ENCODE measurements at regions not wholly inside any gene's neighbourhood (a gene's known extent, or its start where the extent isn't known, plus 50 kb on each side); places are given as distances from the start of the nearest gene placed in this dataset.

DNA sequence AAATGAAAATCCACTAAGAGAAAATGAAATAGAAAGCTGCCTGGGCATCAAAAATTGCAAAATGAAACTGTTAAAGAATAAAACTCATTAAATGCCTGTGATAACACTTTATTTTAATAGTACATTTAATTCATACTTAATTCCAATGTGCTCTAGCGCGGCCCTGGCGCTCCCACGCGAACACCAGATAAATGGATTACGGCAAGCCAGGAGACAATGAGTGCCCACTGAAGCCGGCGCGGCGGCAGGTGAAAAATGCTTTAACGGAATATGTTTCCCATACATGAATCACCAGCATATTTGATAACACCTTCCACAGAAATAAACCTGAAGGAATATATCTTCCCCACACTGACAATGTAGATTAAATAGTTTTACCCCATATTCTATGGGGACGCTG is 245.5 kb downstream of the RBFOX3 start:
- DNase-seq = no peak

DNA sequence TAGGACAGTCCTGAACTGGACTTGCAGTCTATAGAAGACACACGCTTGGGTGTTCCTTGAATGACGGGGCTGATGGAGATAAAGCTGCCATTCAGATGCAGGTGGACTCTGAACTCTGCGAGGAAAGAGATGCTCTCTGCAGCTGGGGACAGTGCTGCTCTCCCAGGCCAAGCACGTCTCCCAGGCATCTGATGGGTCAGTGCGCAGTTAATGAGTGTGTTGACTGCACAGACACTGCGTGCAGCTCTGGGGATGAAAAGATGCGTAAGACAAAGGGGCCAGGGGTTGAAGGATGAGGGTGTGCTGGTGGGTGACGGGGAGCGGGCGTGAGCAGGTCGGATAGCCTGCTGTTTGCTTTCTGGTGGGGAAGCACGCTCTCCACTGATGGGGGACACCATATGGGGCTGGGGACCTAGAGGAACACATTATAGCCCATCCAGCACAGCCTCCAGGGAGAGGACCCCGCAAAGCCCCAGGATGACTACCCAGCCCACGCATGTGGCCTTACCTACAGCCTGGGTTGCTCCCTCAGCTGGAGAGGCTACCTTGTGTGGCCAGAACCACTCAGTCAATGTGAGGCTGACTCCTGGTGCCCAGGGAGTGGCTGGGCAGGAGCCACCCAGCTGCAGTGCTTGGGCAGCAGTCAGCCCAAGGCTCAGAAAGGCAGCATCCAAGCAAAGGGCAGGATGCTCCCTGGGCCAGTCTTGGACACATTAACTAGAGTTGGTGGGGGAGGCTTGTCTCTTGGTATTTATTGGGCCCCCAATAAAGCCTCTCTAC is 246.3 kb downstream of the RBFOX3 start:
- no peak for DNase-seq

DNA sequence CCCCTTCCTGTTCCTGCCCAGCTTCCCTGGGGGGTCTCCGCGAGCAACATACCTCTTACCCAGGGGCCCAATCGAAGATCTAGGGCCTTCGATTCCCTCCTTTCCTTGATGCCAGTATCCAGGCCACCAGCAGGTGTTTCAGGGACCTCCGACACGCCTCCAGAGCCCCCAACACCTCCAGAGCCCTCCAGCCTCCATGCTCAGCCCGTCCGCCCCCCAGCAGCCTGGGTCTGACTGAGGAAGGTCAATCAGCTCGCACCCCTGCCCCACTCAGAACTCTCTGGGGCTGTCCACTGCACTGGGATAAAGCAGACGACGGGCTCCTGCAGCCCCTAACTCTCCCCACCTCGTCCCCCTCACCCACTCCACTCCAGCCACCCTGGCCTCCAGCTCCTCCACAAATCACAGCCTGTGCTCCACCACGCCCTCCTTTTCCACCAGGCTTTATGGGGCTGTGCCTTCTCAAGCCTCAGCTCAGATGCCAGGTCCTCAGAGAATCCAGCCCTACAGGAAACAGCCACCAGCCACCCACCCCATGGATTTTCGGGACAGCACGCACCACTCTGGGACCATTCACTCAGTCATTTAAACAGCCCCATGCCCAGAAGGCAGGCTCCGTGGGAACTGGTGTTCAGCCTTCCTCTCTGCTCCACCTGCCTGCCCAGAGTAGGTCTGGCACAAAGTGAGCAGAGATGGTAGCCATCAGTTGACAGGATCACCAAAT is 247.1 kb downstream of the RBFOX3 start:
- no peak for DNase-seq

DNA sequence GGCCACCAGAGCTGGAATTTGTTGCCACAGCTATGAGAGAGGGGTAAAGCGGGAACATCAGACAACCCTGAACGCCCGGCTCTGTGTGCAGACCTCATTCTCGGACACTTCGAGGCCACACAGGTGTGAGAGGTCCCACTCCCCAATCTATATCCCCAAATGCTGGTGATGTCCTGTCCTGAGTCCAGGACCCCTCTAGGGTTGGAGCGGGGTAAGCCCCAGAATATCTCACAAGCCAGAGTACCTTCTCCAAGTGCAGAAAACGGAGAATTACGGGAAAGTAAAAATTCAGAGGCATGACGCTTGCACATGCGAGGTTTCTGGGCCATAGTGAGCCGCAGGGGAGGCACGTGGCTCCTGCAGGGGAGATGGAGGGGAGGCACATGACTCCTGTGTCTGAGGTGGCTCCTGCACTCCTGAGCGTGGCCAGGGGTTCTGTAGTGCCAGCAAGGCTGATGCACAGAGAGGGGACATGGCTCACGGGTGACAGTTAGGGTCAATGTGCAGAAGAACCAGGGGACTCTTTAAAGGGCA is 248.0 kb downstream of the RBFOX3 start:
- DNase-seq = no peak

DNA sequence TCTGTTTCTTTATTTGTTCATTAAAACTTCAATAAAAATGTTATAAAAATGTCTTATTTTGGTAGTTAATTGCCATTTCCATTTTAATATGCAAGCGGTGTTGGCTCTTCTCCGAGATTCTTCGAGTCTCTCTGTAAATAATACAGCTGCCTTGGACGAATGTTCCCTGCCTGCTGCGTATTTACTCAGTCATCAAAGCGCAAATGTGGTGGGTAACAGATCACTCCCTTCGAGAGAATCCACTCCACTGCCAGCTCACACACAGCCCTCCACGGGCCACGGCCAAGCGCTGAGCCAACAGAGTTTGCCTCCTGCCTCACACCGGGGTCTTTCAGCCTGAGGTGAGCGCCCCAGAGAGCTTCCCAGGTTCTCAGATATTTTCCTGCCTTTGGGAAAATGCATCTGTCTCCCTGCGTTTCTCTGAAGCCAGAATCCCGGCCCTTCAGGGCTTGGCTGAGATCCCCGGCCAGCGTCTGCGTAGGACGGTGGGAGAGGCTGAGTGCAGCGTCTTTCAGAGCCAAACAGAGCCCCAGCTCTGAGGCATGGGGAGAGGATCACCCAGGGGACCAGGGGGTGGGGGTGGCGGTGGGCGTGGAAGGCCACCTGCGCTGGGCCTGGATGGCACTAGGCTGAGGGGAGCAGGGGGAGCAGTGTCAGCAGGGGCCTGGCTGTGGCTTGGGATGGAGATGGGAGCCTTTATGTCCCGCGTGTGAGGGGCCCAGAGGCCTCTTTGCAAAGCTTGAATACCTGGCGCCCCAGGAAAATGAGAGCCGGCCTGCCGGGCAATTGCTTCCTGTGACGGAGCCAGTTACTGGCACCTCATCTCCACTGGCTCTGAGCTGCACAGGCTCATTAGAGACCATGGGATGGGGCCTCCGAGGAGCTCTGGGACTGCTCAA is 248.7 kb downstream of the RBFOX3 start:
- DNase-seq = no peak

DNA sequence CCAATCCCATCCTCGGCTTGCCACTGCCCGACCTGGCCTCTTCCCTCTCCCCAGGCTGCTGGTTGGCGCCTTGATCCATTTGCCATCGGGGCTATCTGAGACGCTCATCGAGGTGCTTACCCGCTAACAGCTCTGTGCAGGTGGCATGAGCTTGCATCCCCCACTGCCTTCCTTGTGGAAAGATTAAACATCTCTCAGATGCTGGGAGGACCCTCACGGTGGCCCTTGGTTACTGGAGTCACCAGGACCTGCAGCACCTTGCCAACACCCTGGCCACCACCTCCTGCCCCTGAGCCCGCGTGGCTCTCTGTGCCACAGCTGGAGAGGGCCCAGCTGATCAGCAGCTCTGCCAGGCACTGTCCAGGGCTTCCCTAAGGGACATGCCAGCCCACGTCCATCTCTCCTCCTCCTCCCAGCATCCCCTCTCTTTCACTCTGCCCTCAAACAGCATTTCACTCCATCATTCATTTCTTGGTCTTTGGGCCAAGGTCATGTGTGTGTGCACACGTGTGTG is 249.6 kb downstream of the RBFOX3 start:
- DNase-seq = no peak

DNA sequence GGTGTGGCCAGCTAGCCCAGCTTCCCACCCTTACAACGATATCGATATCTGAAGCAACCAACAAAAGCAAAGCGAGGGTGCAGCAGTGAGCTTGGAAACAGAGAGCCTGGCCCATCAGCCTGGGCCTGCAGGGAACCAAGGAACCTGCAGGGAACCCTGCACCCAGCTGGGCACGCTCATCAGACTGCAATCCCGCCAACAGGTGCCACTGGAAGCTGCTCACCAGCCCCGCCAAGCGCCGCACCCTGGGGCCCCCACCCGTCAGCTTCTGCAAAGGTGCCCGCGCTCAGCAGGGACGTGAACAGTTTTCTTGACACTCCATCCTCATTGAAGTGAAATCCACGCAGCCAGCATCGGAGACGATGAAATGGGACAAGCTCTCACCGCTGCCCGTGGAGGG is 250.7 kb downstream of the RBFOX3 start:
- no peak for DNase-seq

DNA sequence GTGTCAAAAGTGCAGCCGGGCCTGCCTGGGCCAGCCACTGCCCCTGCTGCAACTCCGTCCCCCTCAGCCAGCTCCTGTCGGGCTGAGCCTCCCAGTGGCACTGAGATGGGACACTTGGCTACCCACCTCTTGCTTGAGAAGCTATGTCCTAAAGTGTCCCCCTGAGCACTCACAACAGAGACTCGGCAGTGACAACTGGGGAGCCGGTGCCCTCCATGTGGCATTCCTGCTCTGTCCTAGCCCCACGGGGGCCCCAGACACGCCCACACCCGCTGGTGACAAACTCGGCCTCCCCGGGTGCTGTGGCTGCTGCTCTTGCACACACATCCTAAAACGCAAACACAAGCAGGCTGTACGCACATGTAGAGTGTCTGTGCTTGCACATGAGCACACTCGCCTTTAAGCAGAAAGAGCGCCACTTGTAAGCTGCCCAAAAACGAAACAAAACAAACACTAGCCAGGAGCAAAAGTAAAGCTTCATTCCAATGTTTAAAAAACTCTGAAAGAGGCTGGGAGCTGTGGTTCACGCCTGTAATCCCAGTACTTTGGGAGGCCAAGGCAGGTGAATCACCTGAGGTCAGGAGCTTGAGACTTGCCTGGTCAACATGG is 253.9 kb downstream of the RBFOX3 start:
- no peak for DNase-seq

DNA sequence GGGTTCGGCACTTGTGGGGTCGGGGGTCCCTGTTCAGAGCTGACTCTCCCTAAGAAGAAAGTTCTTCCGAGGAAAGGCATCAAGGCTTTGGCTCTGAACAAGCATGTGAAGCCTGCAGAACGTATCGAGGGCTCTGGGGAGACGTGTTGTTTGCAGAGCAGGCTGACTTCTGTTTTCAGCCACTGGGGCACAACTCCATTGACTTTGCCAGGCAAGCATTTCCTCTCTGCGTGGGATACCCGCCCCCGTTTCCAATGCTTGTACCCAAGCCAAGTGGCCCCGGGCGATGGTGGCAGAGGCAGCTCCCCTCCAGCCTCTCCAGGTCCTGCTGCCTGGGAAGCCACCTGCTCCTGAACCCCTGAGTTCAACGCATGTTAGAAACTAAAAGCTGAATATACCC is 255.7 kb downstream of the RBFOX3 start:
- no peak for DNase-seq

DNA sequence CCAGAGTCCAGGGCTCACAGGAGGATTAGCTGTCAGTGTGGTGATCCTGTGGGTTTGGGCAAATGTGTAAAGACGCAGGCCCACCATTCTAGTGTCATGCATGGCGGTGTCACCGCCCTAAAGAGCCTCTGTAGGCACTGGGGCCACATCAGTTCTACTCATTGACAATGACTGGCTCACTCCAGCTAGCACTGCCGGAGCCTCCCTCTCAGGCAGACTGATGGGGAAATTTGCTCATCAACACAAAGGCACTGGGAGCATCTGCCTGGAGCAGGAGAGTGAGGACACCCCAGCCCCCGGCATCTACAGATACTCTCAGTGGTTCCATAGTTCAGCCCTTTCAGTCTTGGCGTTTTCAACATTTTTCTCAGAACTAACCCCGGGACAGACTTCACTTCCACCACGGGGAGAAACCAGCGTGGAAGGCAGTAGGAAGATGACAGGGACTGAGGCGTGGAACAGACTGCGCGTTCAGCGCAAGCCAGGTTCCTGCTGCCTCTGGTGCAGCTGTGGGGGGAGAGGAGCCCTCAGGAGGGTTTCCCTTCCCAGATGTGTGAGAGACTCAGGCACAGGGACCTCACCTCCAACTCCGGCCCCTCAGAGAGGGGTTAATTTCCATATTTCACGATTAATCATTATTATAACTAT is 256.6 kb downstream of the RBFOX3 start:
- DNase-seq = no peak

DNA sequence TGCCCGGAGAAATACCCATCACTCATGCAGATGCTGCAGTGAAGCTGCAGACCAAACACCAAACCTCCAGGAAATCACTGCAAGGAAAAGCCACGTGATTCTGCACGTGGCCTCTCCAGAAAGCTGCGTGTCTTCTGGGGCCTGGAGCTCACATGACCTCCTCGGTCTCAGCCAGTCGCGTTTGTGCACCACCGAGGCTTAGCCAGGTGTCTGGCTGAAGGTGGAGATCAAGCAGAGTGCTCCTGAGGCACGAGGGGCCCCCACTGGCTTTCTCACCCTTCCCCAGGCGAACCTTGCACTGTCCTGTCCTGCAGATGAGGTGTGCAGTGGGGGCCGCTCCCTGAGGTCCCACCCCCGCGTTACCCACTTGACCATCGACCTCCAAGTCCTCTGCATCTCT is 257.3 kb downstream of the RBFOX3 start:
- DNase-seq = no peak

DNA sequence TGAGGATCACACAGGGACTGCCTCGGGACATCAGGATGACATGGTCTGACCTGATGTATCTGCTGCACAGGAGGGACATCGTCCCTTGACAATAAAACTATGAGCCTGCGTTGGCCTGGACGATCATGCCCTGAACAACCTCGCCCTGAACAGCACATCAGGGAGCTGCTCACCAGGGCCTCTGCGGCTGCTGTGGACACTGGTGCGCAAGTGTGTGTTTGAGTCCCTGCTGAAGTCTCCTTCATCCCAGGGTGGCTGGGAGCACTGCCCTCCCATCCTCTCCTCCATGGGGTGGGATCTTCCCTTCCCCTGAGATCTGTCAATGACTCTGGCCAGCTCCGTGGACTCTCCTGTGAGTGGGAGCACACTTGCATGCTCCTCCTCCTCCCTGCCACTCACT is 257.8 kb downstream of the RBFOX3 start:
- DNase-seq = no peak

DNA sequence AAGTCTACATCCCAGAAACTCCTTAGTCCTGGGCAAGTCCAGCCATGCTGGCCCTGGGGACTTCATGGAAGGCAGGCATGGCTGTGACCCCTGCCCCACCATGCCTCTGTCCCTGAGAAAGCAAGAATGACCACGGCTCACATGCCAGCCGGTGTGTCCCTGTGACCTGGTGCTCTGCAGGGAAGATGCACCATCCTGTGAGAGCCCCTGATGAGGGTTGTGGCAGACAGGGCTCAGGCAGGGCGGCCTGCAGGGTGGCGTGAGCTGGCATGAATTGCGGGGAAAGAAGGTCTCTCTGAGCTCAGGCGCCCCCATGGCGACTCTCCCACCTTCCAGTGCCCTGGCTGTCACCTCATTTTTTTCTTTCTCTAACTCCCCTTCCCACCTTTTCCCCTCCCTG is 260.3 kb downstream of the RBFOX3 start:
- no peak for DNase-seq

DNA sequence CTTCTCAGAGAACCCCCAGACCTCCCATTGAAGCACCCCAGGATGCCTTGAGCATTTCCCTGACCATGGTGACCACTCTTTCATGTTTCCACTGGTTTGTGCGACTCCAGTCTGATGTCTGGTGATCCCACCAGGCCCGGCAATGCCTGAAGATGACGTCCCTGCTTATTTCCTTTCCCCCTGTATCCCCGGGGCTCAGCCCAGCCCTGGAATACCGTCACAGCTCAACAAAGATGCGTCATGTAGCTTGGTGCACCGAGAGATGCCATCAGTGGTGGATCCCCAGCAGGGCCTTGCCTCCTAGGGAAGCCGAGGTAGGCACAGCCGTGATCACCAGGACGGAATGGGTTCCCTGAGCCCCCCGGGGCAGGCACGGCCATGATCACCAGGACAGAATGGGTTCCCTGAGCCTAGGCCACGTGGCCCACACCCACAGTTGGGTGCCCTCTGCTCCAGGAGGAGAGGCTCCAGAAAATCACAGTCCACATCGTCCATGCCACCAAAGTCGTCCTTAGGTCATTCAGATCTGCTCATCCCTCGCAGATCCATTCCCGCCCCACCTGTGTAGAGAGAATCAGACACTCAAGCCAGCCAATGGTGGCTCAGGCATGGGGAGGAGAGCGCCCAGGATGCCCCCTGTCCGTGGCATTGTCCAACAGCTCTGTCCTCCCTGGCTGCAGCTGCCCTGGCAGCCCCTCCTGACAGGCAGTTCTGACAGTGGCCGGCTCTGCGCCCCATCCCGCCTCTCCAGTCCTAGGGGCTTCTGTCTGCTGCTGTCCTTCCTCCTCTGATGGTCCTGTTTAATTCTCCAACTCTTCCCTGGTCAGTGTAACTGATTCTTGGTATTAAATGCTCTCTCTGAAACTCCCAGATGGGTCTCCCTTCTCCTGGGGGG is 261.1 kb downstream of the RBFOX3 start:
- DNase-seq = no peak

DNA sequence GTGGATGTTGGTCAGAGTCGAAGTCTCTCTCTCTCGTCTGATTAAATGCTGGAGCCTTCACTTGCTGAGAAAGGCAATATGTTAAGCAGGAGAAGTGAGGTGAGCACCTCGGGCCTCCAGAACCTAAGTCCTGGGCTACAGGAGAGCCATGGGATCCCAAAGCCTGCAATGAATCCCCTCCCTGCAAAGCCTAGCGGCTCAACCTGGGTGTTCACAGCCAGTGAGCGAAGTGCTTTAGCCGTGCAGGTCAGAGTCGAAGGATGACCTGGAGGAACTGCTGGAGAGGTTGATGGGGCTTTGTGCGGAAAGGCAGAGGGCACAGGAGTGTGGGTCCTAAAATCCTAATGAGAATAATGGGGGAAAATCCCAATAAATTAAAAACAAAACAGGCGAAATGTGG is 267.8 kb downstream of the ENGASE start:
- no peak for DNase-seq

DNA sequence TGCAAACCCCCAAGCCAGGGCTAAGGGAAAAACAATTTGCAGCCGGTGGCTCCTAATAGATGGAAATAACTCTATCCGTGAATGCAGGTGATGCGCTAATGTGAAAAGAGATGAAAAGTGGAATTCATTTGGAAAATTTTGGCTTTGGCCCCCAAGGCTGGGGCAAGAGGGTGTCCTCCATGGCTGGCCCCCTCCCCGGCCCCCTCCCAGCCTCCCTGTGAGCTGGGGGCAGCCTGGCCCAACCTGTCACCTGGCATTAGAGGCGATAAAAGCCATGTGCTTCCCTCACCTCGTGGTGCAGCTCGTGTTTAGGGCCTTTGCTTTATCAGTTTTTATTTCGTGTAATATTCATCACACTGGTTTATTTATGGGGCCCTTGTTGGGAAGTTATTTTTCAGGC is 267.2 kb downstream of the ENGASE start:
- no peak for DNase-seq

DNA sequence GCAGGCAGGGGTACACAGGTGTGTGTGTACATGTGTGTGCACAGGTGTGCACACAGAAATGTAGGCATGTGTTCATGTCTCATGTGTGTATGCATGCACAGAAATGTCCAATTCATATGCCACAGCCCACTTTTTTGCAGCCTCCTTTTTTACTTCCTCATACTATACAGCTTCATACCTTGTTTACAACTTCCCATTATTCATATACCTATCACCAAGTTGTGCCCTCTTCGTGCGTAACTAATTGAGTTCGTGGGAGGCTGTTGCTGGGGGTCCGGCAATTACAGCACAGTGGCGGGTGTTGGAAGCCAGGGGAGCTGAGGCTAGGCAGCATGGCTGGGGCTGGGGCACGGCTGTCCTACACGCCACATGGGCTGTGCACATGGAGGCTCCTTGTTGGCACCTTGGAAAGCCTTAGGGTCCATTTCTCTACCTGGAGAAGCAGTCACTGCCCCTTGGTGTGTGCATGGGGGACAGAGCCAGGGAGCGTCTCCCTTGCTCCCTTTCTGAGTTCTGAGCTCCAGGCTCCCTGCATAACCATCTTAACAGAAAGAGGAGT is 266.7 kb downstream of the ENGASE start:
- no peak for DNase-seq

DNA sequence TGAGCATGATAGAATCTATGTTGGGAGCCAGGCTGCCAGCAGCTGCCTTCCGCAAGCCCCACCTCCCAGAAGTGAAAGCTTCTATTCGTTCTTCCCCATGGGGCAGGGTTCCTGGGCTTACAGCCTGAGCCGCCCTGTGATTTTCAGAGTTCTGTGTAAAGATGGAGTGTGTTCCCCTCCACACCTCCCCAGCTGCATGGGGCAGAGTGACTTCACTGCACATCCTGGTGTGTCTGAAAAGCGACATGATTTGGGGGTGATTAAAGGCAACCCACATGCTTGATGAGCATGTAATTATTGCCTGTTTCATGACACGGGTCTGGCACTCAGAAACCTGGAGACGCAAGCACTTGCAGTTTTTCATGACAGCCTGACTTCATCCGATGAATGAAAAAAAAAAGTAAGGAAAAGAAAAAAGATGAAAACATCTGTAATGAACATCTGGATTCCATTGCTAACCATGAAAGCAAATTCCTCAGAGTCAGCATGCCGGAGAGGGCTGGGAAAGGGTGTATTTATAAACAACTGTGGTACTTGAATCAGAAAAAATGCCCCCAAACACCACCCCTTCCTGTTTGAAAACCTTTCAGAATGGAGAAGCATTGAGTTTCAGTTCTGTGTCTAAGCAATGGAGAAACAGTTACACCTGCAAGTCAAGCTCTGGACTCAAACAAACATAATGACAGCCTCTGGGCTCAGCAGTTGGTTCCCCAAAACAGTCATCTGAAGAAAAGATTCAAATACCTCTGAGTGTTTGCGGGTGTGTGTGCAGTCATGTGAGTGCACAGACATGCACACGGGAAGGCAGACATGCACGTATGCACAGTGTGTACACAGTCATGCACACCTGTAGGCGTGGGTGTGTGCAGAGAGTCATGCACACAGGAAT is 266.0 kb downstream of the ENGASE start:
- no peak for DNase-seq

DNA sequence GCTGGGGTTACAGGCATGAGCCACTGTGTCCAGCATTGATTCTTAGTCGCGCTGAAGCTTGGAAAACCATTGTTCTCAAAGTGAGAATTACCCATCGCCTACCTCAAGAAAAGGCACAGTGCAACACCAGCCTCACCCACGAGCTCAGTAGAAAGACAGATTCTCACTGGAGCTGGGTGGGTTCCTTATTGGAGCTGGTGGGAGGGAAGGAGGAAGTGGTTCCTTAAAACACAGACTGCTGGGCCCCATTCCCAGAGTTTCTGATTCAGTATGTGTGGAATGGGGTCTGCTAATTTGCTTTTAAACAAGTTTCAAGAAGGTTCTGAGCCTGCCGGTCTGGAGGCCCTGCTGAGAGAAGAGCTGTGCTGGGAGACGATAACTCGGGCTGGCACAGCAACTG is 264.7 kb downstream of the ENGASE start:
- no peak for DNase-seq

DNA sequence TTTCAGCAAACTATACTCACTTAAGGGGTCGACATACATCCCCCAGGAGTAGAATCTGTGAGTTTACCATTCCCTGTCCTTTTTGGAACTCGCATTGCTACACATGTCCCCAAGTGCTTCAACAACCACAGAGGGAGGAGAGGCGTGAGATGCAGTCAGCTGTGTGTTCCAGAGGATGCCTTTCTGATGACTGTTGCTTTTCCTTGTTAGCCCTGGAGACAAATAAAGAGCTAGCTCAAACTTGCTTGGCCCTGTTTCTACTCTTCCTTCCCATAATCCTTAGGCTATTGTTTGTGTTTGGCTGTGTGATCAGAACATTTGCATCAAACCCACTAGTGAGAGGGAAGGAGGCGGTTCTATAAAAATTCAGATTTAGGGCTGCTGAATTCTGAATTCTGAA is 264.0 kb downstream of the ENGASE start:
- DNase-seq = no peak
